GM19324 (cell line): ENCODE measurements at regions not wholly inside any gene's neighbourhood (a gene's known extent, or its start where the extent isn't known, plus 50 kb on each side); places are given as distances from the start of the nearest gene placed in this dataset.
A peak's percentile ranks its signal among the peaks of the same experiment; 100 is the strongest.

ENCODE experiments used
- ATAC-seq: cut with Tn5 transposase; IDR thresholded peaks from one replicate; pipeline ENCODE4 v1.9.1; 2021; ENCODE audit warnings: mild to moderate bottlenecking, moderate library complexity; ENCODE audit not compliant: unreplicated experiment, low FRiP score

DNA sequence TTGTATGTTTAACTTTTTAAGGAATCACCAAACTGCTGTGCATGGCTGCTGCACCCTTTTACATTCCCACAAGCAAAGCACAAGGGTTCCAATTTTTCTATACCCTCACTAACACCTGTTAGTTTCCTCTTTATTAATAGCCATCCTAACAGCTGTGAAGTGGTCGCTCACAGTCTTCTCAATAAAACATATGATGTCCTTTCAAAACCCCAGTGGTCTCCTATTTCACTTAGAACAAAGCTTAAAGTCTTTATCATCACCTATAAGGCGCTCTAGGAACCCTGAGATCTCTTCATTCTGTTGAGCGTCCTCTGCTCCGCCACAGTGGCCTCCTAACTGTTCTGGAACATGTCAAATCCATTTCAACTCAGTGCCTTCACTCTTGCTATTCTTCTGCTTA lies 400.5 kb downstream of the KLF12 start:
- ATAC-seq, result no peak

GRCh38 chr13:73732350-73732749 lies 401.9 kb downstream of the KLF12 start:
- no peak for ATAC-seq

DNA sequence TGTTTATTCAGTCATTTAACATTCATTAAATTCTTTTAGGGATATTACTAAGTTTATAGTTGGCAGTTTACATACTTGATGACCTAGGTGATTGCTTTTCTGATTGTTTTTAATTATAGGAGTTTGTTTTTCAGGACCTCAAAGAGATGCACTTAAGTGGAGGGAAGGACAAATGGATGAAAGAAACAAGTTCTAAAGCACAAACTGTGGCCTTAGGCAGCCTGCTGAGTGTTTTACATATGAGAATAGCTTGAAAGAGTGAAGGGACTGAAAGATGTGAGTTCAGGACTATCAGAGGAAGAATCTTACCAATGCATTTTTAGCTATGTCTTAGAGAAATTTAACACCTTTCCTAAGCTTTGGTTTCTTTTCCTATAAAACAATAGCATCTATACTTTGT lies 402.6 kb downstream of the KLF12 start:
- ATAC-seq, result no peak

- no peak for ATAC-seq
Observed at GRCh38 chr13:73730014-73730413, 404.2 kb downstream of the KLF12 start.

GRCh38 chr13:73729046-73729445 lies 405.2 kb downstream of the KLF12 start:
- ATAC-seq, result no peak

DNA sequence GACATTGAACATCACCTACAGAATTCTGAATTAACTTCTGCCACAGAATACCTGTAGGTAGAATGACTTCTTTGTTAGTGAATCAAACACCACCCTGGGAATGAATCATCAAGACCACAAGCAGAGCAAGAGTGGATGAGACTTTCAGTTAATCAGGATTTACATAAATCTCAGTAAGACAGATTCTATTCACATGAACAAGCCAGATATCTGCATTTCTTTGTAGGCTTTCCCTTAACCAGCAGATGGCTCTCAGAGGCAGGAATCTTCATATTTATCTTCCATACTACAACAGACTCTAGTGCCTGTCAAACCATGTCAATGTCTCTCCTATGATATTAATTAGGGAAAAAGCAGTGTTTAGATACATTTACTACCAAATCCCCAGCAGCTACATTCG lies 412.1 kb downstream of the KLF12 start:
- no peak for ATAC-seq

DNA sequence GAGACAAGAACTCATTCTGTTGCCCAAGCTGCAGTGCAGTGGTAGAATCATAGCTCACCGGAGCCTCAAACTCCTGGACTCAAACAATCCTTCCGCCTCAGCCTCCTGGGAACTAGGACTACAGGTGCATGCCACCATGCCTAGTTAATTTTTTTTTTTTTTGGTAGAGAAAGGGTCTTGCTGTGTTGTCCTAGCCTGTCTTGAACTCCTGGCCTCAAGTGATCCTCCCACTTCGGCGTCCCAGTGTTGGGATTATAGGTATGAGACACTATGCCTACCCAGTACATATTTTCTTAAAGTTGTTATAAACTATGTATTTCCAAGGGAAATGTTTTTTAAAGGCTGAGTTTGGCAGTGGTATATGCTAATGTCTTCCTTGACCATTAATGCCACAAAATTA lies 412.6 kb downstream of the KLF12 start:
- no peak for ATAC-seq

GRCh38 chr13:73720216-73720840 lies 413.9 kb downstream of the KLF12 start:
- no peak for ATAC-seq

- no peak for ATAC-seq
Observed at GRCh38 chr13:73718246-73718645, 416.0 kb downstream of the KLF12 start.

- no peak for ATAC-seq
Observed at GRCh38 chr13:73717632-73718031, 416.6 kb downstream of the KLF12 start.

DNA sequence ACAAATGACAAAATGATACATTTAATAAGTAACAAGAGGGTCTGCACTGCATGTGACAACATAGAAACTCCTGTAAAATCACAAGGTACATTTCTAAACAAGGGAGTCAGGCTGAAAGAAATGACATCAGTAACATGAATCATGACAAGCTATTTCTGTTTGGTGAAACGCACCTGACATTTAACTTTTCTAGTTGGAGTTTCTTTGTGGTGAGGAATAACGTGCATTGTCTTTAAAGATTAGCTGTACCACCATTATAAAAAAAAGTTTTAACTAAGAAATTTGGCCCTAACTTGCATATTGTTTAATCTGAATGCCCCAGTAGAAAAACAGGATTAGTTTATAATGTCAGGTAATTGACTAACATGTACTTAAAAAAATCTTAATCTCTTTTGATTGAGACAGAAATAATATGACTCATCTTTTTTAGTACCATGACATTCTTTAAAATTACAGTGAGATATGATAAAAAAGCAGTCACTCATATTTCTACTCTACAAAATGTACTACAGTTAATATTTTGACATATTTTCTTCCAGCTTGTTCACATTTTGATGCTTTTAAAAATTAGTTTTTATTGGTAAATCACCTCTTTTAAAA lies 418.2 kb downstream of the KLF12 start:
- no peak for ATAC-seq

DNA sequence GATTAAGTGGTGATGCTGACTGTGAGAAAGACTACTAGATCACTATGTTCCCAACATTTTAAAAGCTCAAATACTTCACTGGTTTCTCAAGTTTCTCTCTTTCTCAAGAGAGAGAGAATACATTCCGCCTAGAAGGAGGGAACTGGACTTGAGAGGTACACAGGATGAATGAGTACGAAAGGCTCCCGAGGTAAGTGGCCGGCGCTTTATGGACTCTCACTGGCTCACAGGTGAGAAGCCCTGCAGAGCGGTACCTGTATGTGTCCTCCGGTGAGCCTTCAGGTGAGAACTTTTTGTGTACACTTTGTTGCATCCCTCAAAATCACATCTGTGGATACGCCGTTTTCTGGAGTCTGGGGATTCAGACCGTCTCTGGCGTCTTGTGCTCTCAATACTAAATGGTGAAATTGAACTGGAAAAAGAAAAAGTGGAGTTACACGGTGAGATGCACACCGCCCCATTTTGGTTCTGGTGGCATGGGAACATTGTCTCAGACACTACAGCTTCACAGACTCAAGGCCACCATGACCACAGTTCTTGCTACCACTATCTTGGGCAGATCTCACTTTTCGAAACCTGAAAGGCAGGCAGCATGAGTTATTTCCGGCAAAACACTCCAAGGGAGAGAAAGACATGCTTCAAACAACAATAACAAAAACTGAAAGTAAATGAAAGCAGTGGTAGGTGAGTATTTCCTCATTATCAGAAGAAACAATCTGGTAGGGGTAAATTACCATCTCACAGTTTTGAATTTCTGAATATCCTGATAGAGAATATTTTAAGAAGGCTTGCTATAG lies 418.9 kb downstream of the KLF12 start:
- no peak for ATAC-seq

DNA sequence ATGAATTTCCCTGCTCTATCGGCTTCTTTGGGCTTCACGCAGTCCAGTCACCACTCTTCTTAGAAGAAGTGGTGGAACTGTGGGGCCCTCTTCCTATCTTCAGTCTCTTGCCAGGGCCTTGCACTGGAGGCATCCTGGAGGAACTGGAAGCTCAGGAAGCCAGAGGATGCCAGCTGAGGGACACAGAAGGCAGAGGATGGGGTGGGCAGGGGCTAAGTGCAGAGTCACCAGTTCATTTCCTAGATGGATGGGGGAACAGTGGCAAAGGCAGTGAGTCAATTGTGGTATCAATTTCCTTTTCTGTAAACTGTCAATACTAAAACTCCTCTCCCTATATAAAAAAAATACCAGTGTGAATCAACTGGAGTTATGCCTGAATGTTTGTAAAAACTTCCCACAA lies 419.7 kb downstream of the KLF12 start:
- no peak for ATAC-seq

GRCh38 chr13:73708393-73708985 lies 425.7 kb downstream of the KLF12 start:
- peak; percentile 66 for ATAC-seq

DNA sequence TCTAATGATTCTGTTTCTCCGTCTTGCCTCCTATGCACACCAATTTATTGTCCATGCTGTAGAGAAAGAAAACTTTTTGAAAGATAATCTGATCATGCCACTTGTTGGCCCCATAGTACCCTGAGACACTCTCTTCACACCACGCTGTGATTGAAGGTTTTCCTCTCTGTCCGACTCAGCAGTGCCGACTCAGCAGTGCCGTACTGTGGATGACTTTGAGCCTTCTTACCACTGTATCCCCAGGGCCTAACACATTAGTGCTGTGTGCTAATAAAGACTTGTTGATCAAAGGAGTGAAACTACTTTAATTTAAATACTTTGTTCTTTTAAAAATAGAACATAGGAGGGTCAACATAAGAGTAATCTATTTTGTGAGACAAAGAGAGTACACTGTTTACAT lies 429.6 kb downstream of the KLF12 start:
- ATAC-seq, result no peak

DNA sequence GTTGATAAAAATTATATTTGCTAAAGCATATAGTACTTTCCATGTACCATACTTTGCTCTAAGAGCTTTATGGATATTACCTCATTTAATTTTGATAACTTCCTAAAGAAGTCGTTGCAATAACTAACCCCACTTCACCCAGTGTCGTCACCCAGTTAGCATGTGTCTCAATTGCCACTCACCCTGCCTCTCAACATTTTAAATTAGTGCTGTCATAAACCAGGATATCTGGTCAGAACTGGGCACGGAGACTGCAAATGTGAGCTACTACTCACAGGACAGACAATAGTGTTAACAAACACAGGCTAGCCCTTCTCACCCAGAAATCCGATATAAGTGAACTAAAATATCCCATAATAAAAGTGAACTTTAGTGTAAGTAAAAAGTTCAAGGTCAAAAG lies 430.6 kb downstream of the KLF12 start:
- no peak for ATAC-seq

GRCh38 chr13:73702419-73703071 lies 431.7 kb downstream of the KLF12 start:
- peak; percentile 90 for ATAC-seq

DNA sequence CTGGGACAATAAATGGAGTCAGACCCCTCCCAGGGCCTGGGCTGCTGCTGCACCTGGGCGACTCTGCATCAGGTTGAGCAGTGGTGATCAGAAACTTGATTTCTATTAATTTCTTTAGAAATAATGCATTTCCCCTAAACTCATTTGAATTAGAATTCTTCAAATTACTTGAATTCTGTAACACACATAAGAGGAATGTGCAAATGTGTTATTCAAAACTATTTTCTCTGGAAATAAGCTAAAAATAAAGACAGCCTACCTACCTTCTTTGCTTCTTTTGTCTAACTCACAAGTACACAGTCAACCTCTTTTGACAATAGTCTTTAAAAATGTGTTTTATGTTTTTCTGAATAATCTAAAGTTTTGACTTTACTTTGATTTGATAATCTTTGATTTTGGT lies 433.0 kb downstream of the KLF12 start:
- ATAC-seq, result no peak

GRCh38 chr13:73698859-73699258 lies 435.3 kb downstream of the KLF12 start:
- no peak for ATAC-seq

DNA sequence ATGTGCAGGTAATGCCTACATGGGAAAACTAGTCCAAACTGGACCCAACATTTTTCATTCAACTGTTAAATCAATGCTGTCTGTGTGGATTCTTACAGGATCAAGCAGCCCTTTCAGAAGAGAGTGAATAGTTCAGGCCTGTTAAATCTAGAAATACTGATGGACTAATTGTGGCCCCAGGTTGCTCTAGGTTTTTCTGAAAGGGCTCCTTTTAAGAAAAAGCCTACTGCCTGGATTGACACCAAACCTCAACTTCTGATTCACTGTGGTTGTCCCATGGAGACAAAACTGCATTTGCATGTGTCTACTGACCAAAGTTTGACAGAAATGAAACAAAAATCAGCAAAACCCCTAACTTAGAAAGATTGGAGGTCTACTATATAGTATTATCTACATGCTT lies 437.0 kb downstream of the KLF12 start:
- no peak for ATAC-seq

DNA sequence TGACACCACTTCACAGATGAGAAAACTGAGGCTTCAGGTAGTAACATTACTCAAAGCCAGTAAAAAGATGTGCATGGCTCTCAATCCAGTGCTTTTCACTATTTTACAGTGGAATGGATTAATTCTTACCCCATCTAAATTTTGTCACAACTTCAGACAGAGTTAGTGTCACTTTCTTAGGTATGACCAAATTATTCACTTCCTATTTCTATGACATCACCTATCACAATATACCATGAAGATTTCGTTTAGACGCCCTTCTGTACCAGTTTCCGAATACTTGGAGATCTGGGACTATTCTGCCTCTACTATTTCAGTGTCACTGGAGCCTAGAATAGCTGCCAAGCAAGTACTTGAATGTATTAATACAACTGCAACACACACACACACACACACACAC lies 437.5 kb downstream of the KLF12 start:
- no peak for ATAC-seq
